Gastrocnemius medialis (tissue), 4 donors: ENCODE measurements at regions not wholly inside any gene's neighbourhood (a gene's known extent, or its start where the extent isn't known, plus 50 kb on each side); places are given as distances from the start of the nearest gene placed in this dataset.

Experiments used
- ATAC-seq, 2 donors: fragments of 150-250 bp; one replicate each; pipeline ENCODE4 v1.9.1; 2016
- DNase-seq, 2 donors: peaks; one replicate each; pipeline ENCODE4 v3.0.0-alpha.2; 2019
- H3K27ac ChIP-seq, 4 donors: fragments of 200-600 bp; sonication (generic); 1 replicate in 1 of 4; 2 replicates in 3 of 4; pipeline ENCODE4 v1.5.1; 2016 to 2018; ENCODE audit warnings: mild to moderate bottlenecking in 2 of 4, moderate library complexity in 1 of 4
- H3K27me3 ChIP-seq, 3 donors: fragments of 200-600 bp; sonication (generic) in 2 of 3; 1 replicate in 1 of 3; 2 replicates in 2 of 3; pipeline versions ENCODE4 v1.5.1 to v1.6.0; 2016 to 2019; ENCODE audit warnings: mild to moderate bottlenecking in 1 of 3, moderate library complexity in 1 of 3
- H3K36me3 ChIP-seq, 2 donors: fragments of 200-600 bp; sonication (generic) in 1 of 2; one replicate each; pipeline ENCODE4 v1.5.1; 2017 to 2018
- H3K4me1 ChIP-seq, 2 donors: fragments of 200-600 bp; sonication (generic) in 1 of 2; one replicate each; pipeline ENCODE4 v1.5.1; 2016 to 2017; ENCODE audit warnings: mild to moderate bottlenecking in 2 of 2
- H3K4me3 ChIP-seq, 4 donors: fragments of 200-600 bp; sonication (generic) in 3 of 4; 1 replicate in 1 of 4; 2 replicates in 3 of 4; pipeline ENCODE4 v1.5.1; 2016 to 2019; ENCODE audit warnings: mild to moderate bottlenecking in 2 of 4
- H3K9me3 ChIP-seq, 3 donors: fragments of 200-600 bp; sonication (generic) in 2 of 3; 1 replicate in 1 of 3; 2 replicates in 2 of 3; pipeline ENCODE4 v1.5.1; 2016 to 2019
- POLR2A ChIP-seq, 2 donors: fragments of 450-650 bp; IDR thresholded peaks; one replicate each; pipeline ENCODE4 v1.6.1; 2017; ENCODE audit warnings: antibody characterized with exemption in 2 of 2, mild to moderate bottlenecking in 2 of 2, moderate library complexity in 2 of 2
- in situ Hi-C, 4 donors: fragments of 200-750 bp; cut with MboI; loops; one replicate each; pipeline versions ENCODE4 v1.15.0 to v1.8.0; 2017; ENCODE audit warnings: low sequenced_read_pairs in 4 of 4
- intact Hi-C: fragments of 100-400 bp; cut with DNase I; formaldehyde crosslinking; loops from one replicate; pipeline ENCODE4 v1.15.1; 2023; ENCODE audit warnings: low total_unique reads
- TF ChIP-seq, protein P1 (sequence below), 5 experiments: fragments of 450-650 bp in 3 of 5; fragments of 200-600 bp in 2 of 5; sonication (generic) in 2 of 5; IDR thresholded peaks in 4 of 5; conservative IDR thresholded peaks in 1 of 5; 1 replicate in 4 of 5; 2 replicates in 1 of 5; pipeline ENCODE4 v1.5.1; 2016 to 2019; ENCODE audit warnings: antibody characterized with exemption in 5 of 5, mild to moderate bottlenecking in 3 of 5, moderate library complexity in 3 of 5

DNA sequence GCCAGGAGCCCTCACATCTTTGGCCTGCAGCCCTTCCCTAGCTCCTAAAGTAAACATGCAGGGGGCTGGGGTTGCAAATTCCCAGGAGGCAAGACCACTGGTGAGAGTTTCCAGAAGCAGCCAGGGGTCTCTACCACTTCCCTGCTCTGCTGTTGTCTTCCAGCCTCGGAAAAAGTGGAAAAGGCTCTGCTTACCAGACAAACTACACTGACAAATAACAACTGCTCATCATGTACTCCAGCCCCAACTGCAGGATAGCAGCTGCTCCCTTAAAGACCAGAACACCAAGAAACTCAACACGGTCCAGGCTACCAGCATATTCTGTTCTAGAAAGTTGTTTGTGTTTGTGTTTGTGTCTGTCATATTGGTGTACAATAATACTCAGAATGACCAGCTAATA is 187.5 kb upstream of the MARCKS start:
- Histone ChIP-seq H3K9me3 (no peaks in the 10 kb centered on the region), H3K27me3 (no peaks in the 10 kb centered on the region), H3K27ac (no peak overlapping the region), H3K36me3 (no peaks in the 10 kb centered on the region), H3K4me3 (no peak overlapping the region), H3K4me1 (peaks cover 4 to 9% of the 10 kb centered on the region in 2 donors)
- intact Hi-C loops = no loop called here
- in situ Hi-C loops = no loop called here
- TF ChIP-seq, protein P1, sequence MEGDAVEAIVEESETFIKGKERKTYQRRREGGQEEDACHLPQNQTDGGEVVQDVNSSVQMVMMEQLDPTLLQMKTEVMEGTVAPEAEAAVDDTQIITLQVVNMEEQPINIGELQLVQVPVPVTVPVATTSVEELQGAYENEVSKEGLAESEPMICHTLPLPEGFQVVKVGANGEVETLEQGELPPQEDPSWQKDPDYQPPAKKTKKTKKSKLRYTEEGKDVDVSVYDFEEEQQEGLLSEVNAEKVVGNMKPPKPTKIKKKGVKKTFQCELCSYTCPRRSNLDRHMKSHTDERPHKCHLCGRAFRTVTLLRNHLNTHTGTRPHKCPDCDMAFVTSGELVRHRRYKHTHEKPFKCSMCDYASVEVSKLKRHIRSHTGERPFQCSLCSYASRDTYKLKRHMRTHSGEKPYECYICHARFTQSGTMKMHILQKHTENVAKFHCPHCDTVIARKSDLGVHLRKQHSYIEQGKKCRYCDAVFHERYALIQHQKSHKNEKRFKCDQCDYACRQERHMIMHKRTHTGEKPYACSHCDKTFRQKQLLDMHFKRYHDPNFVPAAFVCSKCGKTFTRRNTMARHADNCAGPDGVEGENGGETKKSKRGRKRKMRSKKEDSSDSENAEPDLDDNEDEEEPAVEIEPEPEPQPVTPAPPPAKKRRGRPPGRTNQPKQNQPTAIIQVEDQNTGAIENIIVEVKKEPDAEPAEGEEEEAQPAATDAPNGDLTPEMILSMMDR (IDR thresholded peaks at IDR 0.05 in 4 of 5, conservative IDR thresholded peaks at IDR 0.05 in 1 of 5) = no peak
- TF ChIP-seq POLR2A (IDR thresholded peaks at IDR 0.05) = no peak
- no peak for DNase-seq
- ATAC-seq = no peak

DNA sequence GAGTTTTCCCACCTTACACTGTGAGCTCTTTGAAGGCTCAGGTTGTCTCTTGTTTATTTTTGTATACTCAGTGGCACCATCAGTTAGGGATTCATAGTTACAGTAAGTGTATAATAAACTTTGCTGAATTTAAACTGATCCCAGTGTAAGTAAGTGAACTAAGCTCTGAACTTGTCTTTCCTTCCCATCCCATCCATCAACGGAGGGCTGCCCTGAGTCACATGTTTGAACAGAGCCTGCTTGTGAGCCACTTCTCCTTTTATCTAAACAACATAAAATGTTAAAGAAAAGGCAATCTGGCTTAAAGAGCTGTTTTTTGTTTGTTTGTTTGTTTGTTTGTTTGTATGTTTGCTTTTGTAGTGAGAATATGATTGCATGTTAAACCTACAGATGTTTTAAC is 185.7 kb upstream of the MARCKS start:
- DNase-seq (no peak), ATAC-seq (no peak)
- Histone ChIP-seq H3K27ac (no peak overlapping the region), H3K27me3 (no peaks in the 10 kb centered on the region), H3K4me1 (peaks cover 4 to 9% of the 10 kb centered on the region in 2 donors), H3K4me3 (no peak overlapping the region), H3K36me3 (no peaks in the 10 kb centered on the region), H3K9me3 (no peaks in the 10 kb centered on the region)
- no peak for TF ChIP-seq POLR2A (IDR thresholded peaks at IDR 0.05)
- TF ChIP-seq, protein P1 (IDR thresholded peaks at IDR 0.05 in 4 of 5, conservative IDR thresholded peaks at IDR 0.05 in 1 of 5) = no peak
- in situ Hi-C loops = no loop called here
- intact Hi-C loops = no loop called here

DNA sequence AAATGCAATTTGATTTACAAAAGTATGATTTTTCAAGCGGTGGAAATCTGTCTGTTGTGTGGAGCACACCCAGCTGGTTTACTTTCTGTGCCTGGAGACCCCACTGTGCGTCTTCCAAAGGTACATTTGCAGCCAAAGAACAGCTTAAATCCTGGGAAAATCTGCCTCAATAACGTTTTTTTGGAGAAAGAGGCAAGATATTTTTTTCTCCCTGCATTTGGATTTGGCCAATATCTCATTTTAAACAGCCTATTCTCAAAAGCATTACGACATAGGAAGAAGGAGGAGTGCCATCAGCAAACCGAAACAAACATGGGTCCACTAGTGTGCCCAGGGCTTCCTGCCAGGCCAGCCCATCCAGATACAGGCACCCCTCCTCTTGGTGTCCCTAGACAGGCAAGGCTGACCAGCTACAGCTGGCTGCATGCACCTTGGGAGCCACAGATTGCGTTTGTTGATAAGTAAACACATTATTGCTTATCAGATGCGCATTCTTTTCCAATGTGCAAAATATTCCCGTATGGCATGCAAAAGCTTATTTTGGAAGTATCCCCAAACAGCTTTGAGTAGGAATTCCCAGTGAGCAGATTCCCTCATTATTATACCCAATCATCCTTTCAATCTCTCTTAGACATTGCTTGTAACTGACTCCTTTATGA is 184.5 kb upstream of the MARCKS start:
- TF ChIP-seq POLR2A (IDR thresholded peaks at IDR 0.05) = no peak
- Histone ChIP-seq H3K4me3 (peak overlapping the region; percentile 8 to 43 (median 32)), H3K4me1 (peaks cover 4 to 13% of the 10 kb centered on the region in 2 donors), H3K27ac (no peak overlapping the region), H3K27me3 (no peaks in the 10 kb centered on the region), H3K36me3 (no peaks in the 10 kb centered on the region), H3K9me3 (no peaks in the 10 kb centered on the region)
- DNase-seq (peak in 1 of 2 donors; percentile 24), ATAC-seq (peak; percentile 37 to 46)
- in situ Hi-C loops (no loop called here), intact Hi-C loops (no loop called here)

DNA sequence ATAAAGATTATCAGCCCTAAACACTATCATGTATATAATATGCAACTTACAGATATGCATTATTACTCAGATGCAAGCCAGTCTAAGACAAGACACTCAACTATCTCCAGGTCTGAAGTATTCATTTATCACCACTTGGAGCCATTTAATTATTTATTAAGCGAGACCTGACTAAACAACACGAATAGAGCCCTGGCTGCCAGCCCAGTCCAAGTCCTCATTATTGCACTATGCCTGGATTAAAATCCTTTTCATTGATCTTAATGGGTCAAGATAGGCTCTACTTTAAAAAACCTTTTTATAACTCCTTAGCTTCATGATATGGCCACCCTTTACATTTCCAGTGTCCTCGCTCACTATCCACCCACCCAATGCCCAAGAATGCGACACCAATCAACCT is 183.1 kb upstream of the MARCKS start:
- in situ Hi-C loops = no loop called here
- Histone ChIP-seq H3K4me3 (no peak overlapping the region), H3K27ac (no peak overlapping the region), H3K27me3 (no peaks in the 10 kb centered on the region), H3K36me3 (no peaks in the 10 kb centered on the region), H3K9me3 (no peaks in the 10 kb centered on the region), H3K4me1 (peaks cover 4 to 13% of the 10 kb centered on the region in 2 donors)
- intact Hi-C loops = no loop called here
- ATAC-seq = no peak
- DNase-seq = no peak
- TF ChIP-seq, protein P1 (IDR thresholded peaks at IDR 0.05 in 4 of 5, conservative IDR thresholded peaks at IDR 0.05 in 1 of 5) = no peak
- TF ChIP-seq POLR2A (IDR thresholded peaks at IDR 0.05) = no peak

DNA sequence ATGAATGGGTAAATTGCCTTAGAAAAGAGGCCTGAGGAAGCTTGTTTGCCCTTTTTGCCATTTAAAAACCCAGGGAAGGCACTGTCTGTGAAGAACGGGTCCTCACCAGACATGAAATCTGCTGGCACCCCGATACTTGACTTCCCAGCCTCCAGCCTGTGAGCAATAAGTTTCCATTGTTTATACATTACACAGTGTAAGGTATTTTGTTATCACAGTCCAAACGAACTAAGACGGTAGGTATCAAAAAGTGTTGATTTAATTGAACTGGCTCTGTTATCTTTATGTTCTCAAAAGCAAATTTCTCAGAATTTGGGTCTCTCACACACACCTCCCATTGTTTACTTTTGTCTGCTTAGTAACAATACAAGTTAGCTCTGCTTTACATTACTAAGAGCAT is 181.1 kb upstream of the MARCKS start:
- TF ChIP-seq, protein P1 (IDR thresholded peaks at IDR 0.05 in 4 of 5, conservative IDR thresholded peaks at IDR 0.05 in 1 of 5) = no peak
- TF ChIP-seq POLR2A (IDR thresholded peaks at IDR 0.05) = no peak
- H3K36me3 ChIP-seq = no peaks in the 10 kb centered on the region
- H3K4me3 ChIP-seq = no peak overlapping the region
- no peaks in the 10 kb centered on the region for H3K9me3 ChIP-seq
- peaks cover 0 to 13% of the 10 kb centered on the region in 2 donors for H3K4me1 ChIP-seq
- intact Hi-C loops = no loop called here
- DNase-seq (no peak), ATAC-seq (no peak)
- in situ Hi-C loops = no loop called here
- H3K27me3 ChIP-seq = no peaks in the 10 kb centered on the region
- H3K27ac ChIP-seq = no peak overlapping the region
